ENCODE measurements at regions not wholly inside any gene's neighbourhood (a gene's known extent, or its start where the extent isn't known, plus 50 kb on each side); places are given as distances from the start of the nearest gene placed in this dataset.

DNA sequence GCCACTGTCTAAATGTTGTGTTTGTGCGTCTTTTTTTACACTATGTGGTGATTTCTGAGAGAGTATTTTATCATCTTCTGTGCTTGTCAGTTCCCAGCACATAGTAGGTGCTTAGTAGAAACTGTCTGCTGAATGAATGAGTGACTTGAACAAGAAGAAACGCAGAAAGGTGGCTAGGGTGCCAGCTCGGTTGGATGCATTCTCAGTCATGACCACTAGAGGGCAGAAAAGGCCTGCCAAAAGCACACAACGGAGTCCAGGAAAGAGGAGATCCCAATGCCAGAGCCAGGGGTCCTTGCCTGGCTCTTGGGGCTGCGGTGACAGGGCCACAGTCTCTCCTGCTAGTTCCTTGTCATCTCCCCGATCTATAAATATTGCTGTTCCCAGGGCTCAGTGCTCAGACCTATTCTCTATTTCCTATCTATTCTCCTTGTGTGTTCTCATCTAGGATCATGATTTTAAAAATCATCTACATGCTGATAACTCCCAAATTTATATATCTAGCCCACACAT lies 57.3 kb upstream of the CCL1 start (continued):
- TF ChIP-seq STAG1 (CRISPR knock-in tag; IDR thresholded peaks at IDR 0.05) = peak; percentile 90
- TF ChIP-seq RAD21 (CRISPR knock-in tag; IDR thresholded peaks at IDR 0.05) = peak; percentile 77
- TF ChIP-seq, protein P1, sequence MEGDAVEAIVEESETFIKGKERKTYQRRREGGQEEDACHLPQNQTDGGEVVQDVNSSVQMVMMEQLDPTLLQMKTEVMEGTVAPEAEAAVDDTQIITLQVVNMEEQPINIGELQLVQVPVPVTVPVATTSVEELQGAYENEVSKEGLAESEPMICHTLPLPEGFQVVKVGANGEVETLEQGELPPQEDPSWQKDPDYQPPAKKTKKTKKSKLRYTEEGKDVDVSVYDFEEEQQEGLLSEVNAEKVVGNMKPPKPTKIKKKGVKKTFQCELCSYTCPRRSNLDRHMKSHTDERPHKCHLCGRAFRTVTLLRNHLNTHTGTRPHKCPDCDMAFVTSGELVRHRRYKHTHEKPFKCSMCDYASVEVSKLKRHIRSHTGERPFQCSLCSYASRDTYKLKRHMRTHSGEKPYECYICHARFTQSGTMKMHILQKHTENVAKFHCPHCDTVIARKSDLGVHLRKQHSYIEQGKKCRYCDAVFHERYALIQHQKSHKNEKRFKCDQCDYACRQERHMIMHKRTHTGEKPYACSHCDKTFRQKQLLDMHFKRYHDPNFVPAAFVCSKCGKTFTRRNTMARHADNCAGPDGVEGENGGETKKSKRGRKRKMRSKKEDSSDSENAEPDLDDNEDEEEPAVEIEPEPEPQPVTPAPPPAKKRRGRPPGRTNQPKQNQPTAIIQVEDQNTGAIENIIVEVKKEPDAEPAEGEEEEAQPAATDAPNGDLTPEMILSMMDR (CRISPR knock-in tag; IDR thresholded peaks at IDR 0.05) = peak; percentile 84
- TF ChIP-seq TCF7 (IDR thresholded peaks at IDR 0.05; ENCODE audit: low read depth) = no peak
- peak; percentile 95 for TF ChIP-seq ZKSCAN1 (IDR thresholded peaks at IDR 0.05; ENCODE audit: low read length)
- no peak for TF ChIP-seq EHMT2 (IDR thresholded peaks at IDR 0.05; ENCODE audit: borderline replicate concordance, low read depth, low read length)
- TF ChIP-seq CCAR2 (optimal IDR thresholded peaks at IDR 0.05; ENCODE audit: low read depth, low read length) = no peak
- peak; percentile 62; the same call in 1 of the 2 replicates for TF ChIP-seq ZNF24 (IDR thresholded peaks at IDR 0.05)
- TF ChIP-seq ZNF597 (CRISPR knock-in tag; IDR thresholded peaks at IDR 0.05) = no peak
- no peak for TF ChIP-seq ZNF326 (CRISPR knock-in tag; IDR thresholded peaks at IDR 0.05; ENCODE audit: borderline replicate concordance)
- TF ChIP-seq ATF1 (CRISPR knock-in tag; IDR thresholded peaks at IDR 0.05) = no peak
- no peak for TF ChIP-seq KLF12 (CRISPR knock-in tag; IDR thresholded peaks at IDR 0.05; ENCODE audit: borderline replicate concordance)
- TF ChIP-seq U2AF2 (IDR thresholded peaks at IDR 0.05; ENCODE audit: low read depth, low read length) = no peak
- TF ChIP-seq NFE2L1 (CRISPR knock-in tag; IDR thresholded peaks at IDR 0.05; ENCODE audit: borderline replicate concordance) = no peak
- TF ChIP-seq PAWR (CRISPR knock-in tag; IDR thresholded peaks at IDR 0.05; ENCODE audit: borderline replicate concordance) = no peak
